Left hindlimb (tissue), 1 donor: ENCODE measurements at regions not wholly inside any gene's neighbourhood (a gene's known extent, or its start where the extent isn't known, plus 50 kb on each side); places are given as distances from the start of the nearest gene placed in this dataset.
"Not testable (repeated sequence)": the region's sequence is repeated elsewhere in the genome, so short reads cannot be mapped to it uniquely, and the experiment has no call there.

Experiments
- DNase-seq: peaks from one replicate; pipeline ENCODE4 v3.0.0-alpha.2; 2018

GRCh38 chr13:20311022-20311421 lies 78.9 kb upstream of the GJB6 start:
- no peak for DNase-seq

DNA sequence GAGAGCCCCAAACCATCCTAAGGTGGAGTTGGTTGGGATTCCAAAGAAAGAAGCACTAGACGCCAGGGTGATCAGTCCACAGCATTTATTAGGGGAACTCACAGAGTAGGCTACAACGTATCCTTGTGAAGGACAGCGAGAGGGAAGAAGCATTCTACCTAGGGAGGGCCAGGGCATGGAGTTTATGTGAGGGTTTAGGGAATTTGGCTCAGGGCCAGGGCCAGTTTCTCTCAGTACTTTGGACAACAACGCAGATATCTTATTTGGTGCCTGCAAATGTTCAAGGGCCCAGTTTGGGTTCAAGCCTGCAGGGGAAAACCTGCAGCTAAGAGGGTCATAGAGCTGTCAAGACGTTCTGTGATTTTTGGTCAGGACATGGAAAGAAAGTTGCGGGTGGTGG lies 73.9 kb upstream of the GJB6 start:
- DNase-seq = no peak

GRCh38 chr13:20305587-20305986 lies 73.5 kb upstream of the GJB6 start:
- no peak for DNase-seq

- DNase-seq = not testable (repeated sequence)
These were observed 71.9 kb upstream of the GJB6 start for GRCh38 chr13:20304061-20304460.

GRCh38 chr13:20303636-20304035 lies 71.5 kb upstream of the GJB6 start:
- DNase-seq = no peak

DNA sequence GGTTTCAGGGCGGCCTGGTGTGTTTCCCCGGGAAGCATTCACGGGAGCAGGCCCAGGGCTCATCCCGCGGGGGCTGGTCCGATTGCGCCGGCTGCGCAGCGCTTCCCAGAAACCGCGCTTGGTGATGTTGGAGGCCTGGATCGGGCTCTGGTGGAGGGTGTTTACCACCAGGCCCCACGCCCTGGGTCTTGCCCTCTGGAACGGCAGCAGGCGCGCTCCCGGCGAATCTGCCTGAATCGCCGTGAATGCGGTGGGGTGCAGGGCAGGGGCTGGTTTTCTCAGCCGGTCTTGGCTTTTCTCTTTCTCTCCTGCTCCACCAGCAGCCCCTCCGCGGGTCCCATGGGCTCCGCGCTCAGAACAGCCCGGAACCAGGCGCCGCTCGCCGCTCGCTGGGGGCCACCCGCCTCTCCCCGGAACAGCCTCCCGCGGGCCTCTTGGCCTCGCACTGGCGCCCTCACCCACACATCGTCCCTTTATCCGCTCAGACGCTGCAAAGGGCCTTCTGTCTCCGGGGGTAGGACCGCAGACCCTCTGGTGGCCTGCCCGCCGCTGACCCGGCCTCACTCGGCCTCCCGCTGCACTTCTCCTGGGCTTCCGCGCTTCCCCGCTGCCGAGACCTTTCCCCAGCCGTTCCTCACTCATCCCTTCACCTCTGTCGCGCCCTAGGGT lies 69.4 kb upstream of the GJB6 start:
- DNase-seq = peak; percentile 56

GRCh38 chr13:20301015-20301402 lies 68.9 kb upstream of the GJB6 start:
- peak; percentile 44 for DNase-seq

DNA sequence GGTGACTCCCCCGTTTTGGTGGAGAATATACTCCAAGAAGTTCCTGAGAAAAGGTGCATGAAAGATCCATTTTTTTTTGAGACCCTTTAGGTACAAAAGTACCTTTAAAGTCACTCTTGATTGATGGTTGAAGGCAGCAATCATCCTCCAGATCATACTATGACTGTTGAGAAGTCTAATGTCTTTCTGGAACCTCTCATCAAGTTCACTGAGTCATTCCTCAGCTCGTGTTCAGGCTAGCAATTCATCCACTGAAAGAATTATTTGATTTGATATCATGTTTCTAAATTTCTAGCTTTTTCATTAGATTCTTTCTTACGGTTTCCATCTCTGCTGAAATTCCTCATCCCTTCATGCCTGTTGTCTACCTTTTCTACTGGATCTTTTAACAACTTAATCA lies 65.1 kb upstream of the GJB6 start:
- no peak for DNase-seq

DNA sequence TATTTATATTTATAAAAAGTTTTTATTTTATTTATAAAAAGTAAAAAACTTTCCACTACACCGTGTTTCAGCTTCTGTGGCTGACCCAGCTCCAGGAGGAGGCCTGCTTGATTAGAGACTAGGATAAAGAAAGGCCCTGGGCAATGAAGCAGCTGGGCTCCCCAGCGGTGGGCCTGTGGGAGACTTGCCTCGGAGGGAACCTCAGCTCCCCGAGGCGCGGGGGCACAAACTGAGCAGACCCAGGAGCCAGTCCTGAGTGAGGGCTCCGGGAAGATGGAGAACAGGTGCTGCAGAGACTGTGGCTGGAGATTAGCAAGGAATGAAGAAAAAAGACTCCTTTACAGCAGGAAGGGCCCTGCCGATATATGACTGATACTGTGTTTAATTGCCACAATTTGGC lies 63.8 kb upstream of the GJB6 start:
- no peak for DNase-seq

DNA sequence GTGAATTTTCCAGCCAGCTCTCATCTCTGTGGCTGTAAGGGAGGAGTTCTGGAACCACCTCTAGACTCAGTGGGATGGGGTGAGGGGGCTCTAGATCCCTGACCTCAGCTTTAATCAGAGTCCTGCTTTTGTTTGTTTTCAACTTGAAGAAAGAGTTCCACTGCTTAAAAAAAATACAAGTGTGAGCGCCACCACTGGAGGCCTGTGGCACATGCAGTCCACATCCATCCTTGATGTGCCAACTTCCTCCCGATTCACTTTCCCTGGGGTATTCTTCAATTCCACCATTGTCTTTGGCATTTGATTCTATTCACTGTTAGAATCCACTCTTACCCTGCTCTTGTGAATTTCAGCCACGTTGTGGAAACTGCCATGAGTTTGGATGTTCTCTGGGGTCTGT lies 62.4 kb upstream of the GJB6 start:
- DNase-seq = no peak

DNA sequence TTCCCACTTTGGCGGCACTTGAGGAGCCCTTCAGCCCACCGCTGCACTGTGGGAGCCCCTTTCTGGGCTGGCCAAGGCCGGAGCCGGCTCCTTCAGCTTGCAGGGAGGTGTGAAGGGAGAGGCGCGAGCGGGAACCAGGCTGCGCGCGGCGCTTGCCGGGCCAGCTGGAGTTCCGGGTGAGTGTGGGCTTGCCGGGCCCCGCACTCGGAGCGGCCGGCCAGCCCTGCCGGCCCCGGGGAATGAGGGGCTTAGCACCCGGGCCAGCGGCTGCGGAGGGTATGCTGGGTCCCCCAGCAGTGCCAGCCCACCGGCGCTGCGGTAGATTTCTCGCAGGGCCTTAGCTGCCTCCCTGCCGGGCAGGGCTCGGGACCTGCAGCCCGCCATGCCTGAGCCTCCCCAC lies 60.2 kb upstream of the GJB6 start:
- DNase-seq = not testable (repeated sequence)

- no peak for DNase-seq
These were observed 59.6 kb upstream of the GJB6 start for GRCh38 chr13:20291675-20292074.

DNA sequence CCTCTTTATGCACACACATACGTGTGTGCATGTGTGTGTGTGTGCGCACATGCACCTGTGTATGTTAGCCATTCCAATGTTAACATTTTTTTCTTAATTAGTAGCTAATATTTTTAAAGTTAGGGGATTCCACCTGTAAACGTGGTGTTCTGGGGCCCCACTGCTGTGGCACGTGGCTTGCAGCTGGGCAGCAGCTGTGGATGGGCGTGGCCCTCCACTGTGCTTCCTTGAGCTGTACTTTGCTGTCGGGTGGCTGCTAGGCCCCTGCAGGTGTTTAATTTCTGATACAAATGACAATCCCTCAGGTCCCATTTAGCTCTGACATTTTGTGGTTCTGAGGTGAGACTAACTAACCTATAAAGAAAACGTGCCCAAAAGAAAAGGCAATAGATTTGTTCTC lies 58.9 kb upstream of the GJB6 start:
- DNase-seq = no peak

- DNase-seq = no peak
These were observed 56.4 kb upstream of the GJB6 start for GRCh38 chr13:20288561-20288960.

GRCh38 chr13:20287976-20288375 lies 55.9 kb upstream of the GJB6 start:
- DNase-seq = no peak

DNA sequence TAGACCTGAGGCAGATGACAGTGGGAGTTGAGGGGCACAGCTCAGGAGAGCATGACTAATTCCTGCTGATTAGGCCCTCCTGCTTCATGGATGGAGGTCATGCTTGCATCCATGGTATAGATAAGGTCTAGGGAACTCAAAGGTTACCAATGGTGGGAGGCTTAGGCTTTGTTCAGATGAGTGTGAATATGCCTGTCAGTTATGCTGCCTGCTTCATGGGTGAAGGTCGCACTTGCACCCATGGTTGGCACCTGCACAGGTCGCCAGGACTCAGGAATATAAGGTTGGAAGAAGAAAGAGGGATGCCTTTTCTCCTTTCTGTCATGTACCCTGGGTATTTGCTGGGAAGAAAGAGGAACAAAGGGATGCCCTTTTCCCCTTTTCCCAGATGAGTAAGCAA lies 53.4 kb upstream of the GJB6 start:
- DNase-seq = no peak
